GM23338 (cell line): ENCODE measurements at regions not wholly inside any gene's neighbourhood (a gene's known extent, or its start where the extent isn't known, plus 50 kb on each side); places are given as distances from the start of the nearest gene placed in this dataset.

ENCODE experiments used
- ATAC-seq: fragments of 200-7000 bp; cut with Tn5 transposase; 3 replicates; pipeline ENCODE4 v1.9.1; 2020
- DNase-seq: peaks from one replicate; pipeline ENCODE4 v3.0.0-alpha.2; 2015; ENCODE audit warnings: low spot score
- H2AFZ ChIP-seq: fragments of 200-600 bp; sonication (generic); 2 replicates; pipeline ENCODE4 v1.8.0; 2016; ENCODE audit warnings: antibody characterized with exemption, mild to moderate bottlenecking, moderate library complexity
- H3F3A ChIP-seq: fragments of 200-600 bp; sonication (generic); replicated peaks from 2 replicates; pipeline ENCODE4 v1.8.0; 2017; ENCODE audit warnings: antibody characterized with exemption, mixed run types, low read depth
- H3K27ac ChIP-seq: fragments of 200-600 bp; sonication (generic); 2 replicates; pipeline ENCODE4 v1.6.1; 2016; ENCODE audit warnings: low read depth
- H3K27me3 ChIP-seq: fragments of 200-600 bp; sonication (generic); 2 replicates; pipeline ENCODE4 v1.8.0; 2016; ENCODE audit warnings: mild to moderate bottlenecking, mixed run types, moderate library complexity; ENCODE audit not compliant: insufficient read depth
- H3K36me3 ChIP-seq: fragments of 200-600 bp; sonication (generic); 2 replicates; pipeline ENCODE4 v1.8.0; 2016; ENCODE audit warnings: mild to moderate bottlenecking; ENCODE audit not compliant: insufficient read depth
- H3K4me1 ChIP-seq: fragments of 200-600 bp; sonication (generic); 2 replicates; pipeline ENCODE4 v1.8.0; 2016; ENCODE audit warnings: mild to moderate bottlenecking, moderate library complexity; ENCODE audit not compliant: insufficient read depth
- H3K4me2 ChIP-seq: fragments of 200-600 bp; sonication (generic); 2 replicates; pipeline ENCODE4 v1.7.1; 2017; ENCODE audit warnings: mixed run types
- H3K4me3 ChIP-seq: fragments of 200-600 bp; sonication (generic); 2 replicates; pipeline ENCODE4 v1.6.1; 2016; ENCODE audit warnings: mixed run types
- H3K79me2 ChIP-seq: fragments of 200-600 bp; sonication (generic); replicated peaks from 2 replicates; pipeline ENCODE4 v1.8.0; 2017; ENCODE audit warnings: mild to moderate bottlenecking; ENCODE audit not compliant: insufficient read depth
- H3K9me2 ChIP-seq: fragments of 200-600 bp; sonication (generic); 2 replicates; pipeline ENCODE4 v1.8.0; 2017; ENCODE audit not compliant: insufficient read depth
- H4K20me1 ChIP-seq: fragments of 200-600 bp; sonication (generic); replicated peaks from 2 replicates; pipeline ENCODE4 v1.8.0; 2017; ENCODE audit warnings: mild to moderate bottlenecking; ENCODE audit not compliant: insufficient read depth
- H3K27ac Mint-ChIP-seq: 2 replicates; pipeline ENCODE4 v1.8.0; 2020; ENCODE audit warnings: inconsistent platforms, mild to moderate bottlenecking, moderate library complexity, mixed read lengths
- H3K27me3 Mint-ChIP-seq: 3 replicates; pipeline ENCODE4 v1.8.0; 2022; ENCODE audit warnings: low read depth, mild to moderate bottlenecking, moderate library complexity, mixed read lengths, inconsistent platforms; ENCODE audit not compliant: insufficient read depth, poor library complexity
- H3K36me3 Mint-ChIP-seq: 3 replicates; pipeline ENCODE4 v1.8.0; 2021; ENCODE audit warnings: low read depth, mild to moderate bottlenecking, inconsistent platforms, moderate library complexity, mixed read lengths
- H3K4me1 Mint-ChIP-seq: 3 replicates; pipeline ENCODE4 v1.8.0; 2020; ENCODE audit warnings: mild to moderate bottlenecking, inconsistent platforms, mixed read lengths
- H3K4me3 Mint-ChIP-seq: 3 replicates; pipeline ENCODE4 v1.8.0; 2021; ENCODE audit warnings: moderate library complexity, mild to moderate bottlenecking, inconsistent platforms, mixed read lengths
- H3K9me3 Mint-ChIP-seq: 3 replicates; pipeline ENCODE4 v1.8.0; 2020; ENCODE audit warnings: moderate library complexity, mild to moderate bottlenecking, inconsistent platforms, mixed read lengths
- CREB1 ChIP-seq: fragments of 250-450 bp; sonication (Bioruptor Pico); IDR thresholded peaks from 2 replicates; pipeline ENCODE4 v1.5.0; 2020; ENCODE audit warnings: low read depth, mild to moderate bottlenecking, moderate library complexity
- EZH2 ChIP-seq: fragments of 200-600 bp; sonication (generic); IDR thresholded peaks from one replicate; pipeline ENCODE4 v1.8.0; 2017; ENCODE audit warnings: antibody characterized with exemption, mild to moderate bottlenecking, low read depth; ENCODE audit not compliant: unreplicated experiment
- EZH2phosphoT487 ChIP-seq: fragments of 200-600 bp; sonication (generic); IDR thresholded peaks from one replicate; pipeline ENCODE4 v1.8.1; 2018; ENCODE audit warnings: antibody characterized with exemption; ENCODE audit not compliant: unreplicated experiment
- JUNB ChIP-seq: IDR thresholded peaks from one replicate; pipeline ENCODE4 v1.6.1; 2016; ENCODE audit warnings: antibody characterized with exemption; ENCODE audit not compliant: unreplicated experiment
- NANOG ChIP-seq: IDR thresholded peaks from 2 replicates; pipeline ENCODE4 v1.6.1; 2016; ENCODE audit warnings: antibody characterized with exemption, borderline replicate concordance
- POLR2AphosphoS5 ChIP-seq: IDR thresholded peaks from 2 replicates; pipeline ENCODE4 v1.6.1; 2016; ENCODE audit warnings: antibody characterized with exemption, low read depth
- STAT1 ChIP-seq: IDR thresholded peaks from one replicate; pipeline ENCODE4 v1.6.1; 2016; ENCODE audit warnings: antibody characterized with exemption; ENCODE audit not compliant: unreplicated experiment
- ZNF114 ChIP-seq: fragments of 250-450 bp; sonication (Bioruptor Pico); IDR thresholded peaks from 2 replicates; pipeline ENCODE4 v1.5.0; 2020; ENCODE audit warnings: mild to moderate bottlenecking, moderate library complexity
- TF ChIP-seq, protein P1 (sequence below), 2 experiments: fragments of 200-600 bp in 1 of 2; sonication (generic) in 1 of 2; conservative IDR thresholded peaks; 2 replicates each; pipeline versions ENCODE4 v1.5.1 to v1.6.1; 2016 to 2017; ENCODE audit warnings: antibody characterized with exemption in 2 of 2, low read depth in 2 of 2, mild to moderate bottlenecking in 2 of 2, moderate library complexity in 1 of 2
- TF ChIP-seq, protein P2 (sequence below): fragments of 250-450 bp; sonication (Bioruptor Pico); IDR thresholded peaks from 2 replicates; pipeline ENCODE4 v1.5.0; 2020; ENCODE audit warnings: mild to moderate bottlenecking, moderate library complexity

DNA sequence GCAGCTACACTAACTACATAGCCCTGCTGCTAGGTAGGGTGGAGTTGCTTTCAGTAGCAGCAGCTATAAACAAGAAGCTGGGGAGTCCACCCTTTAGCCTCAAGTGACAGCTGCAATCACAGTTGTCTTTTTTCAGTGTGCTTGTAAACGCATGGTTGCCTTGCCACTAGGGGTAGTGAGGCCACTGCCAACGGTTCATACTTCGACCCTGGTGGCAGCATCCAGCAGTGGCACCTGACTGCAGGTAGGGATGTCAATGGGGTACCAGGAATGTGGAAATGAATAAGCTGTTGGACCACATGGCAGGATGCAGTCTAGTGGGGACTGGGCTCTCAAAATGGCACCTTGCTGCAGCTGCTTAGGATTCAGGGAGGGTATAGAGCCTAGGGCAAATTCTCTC lies 367.2 kb downstream of the RASEF start:
- no peaks in the 10 kb centered on the region for H3K79me2 ChIP-seq
- no peak overlapping the region for H2AFZ ChIP-seq
- no peaks in the 10 kb centered on the region for H3K4me1 ChIP-seq
- DNase-seq, result peak; percentile 11
- Mint-ChIP-seq H3K27me3 (no peaks in the 10 kb centered on the region), H3K36me3 (peaks cover 3% of the 10 kb centered on the region; the same call in 1 of the 3 replicates), H3K27ac (no peak overlapping the region), H3K4me1 (no peaks in the 10 kb centered on the region; the same call in 2 of the 3 replicates), H3K4me3 (no peak overlapping the region), H3K9me3 (no peaks in the 10 kb centered on the region; the same call in 1 of the 3 replicates)
- no peak; the same call in 2 of the 3 replicates for ATAC-seq
- H3K27me3 ChIP-seq, result no peaks in the 10 kb centered on the region
- no peak overlapping the region for H3K27ac ChIP-seq
- H3K9me2 ChIP-seq, result no peaks in the 10 kb centered on the region
- TF ChIP-seq EZH2, result no peak
- TF ChIP-seq, protein P1, sequence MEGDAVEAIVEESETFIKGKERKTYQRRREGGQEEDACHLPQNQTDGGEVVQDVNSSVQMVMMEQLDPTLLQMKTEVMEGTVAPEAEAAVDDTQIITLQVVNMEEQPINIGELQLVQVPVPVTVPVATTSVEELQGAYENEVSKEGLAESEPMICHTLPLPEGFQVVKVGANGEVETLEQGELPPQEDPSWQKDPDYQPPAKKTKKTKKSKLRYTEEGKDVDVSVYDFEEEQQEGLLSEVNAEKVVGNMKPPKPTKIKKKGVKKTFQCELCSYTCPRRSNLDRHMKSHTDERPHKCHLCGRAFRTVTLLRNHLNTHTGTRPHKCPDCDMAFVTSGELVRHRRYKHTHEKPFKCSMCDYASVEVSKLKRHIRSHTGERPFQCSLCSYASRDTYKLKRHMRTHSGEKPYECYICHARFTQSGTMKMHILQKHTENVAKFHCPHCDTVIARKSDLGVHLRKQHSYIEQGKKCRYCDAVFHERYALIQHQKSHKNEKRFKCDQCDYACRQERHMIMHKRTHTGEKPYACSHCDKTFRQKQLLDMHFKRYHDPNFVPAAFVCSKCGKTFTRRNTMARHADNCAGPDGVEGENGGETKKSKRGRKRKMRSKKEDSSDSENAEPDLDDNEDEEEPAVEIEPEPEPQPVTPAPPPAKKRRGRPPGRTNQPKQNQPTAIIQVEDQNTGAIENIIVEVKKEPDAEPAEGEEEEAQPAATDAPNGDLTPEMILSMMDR (conservative IDR thresholded peaks at IDR 0.05; ENCODE audit: low read depth in 2 of 2), result peak in 1 of 2 experiments; percentile 15; a peak in 1 of 4 replicates
- H3F3A ChIP-seq, result no peaks in the 10 kb centered on the region
- H3K4me3 ChIP-seq, result no peak overlapping the region
- H3K36me3 ChIP-seq, result no peaks in the 10 kb centered on the region
- H3K4me2 ChIP-seq, result no peak overlapping the region
- H4K20me1 ChIP-seq, result no peaks in the 10 kb centered on the region

DNA sequence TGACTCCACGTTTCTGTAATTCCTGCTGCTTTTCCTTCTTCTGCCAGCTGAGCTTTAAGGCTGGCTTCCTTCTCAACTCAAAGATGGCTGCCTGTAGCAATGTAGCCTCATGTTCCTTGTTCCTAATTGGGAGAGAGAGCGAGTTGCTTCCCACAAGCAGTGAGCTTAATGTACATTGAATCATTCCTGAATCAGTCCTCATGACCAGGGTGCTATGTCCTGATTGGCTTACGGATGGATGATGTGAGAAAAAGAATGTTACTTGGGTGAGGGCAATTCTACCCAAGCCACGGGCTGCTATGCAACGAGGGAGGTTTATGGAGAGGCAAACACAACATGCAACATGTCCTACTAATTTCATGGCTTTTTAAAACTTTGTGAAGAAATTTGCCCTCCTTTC lies 356.2 kb downstream of the RASEF start:
- no peak overlapping the region for H3K4me3 Mint-ChIP-seq
- H2AFZ ChIP-seq, result peak overlapping the region; percentile 20; the same call in 1 of the 2 replicates
- no peak for TF ChIP-seq EZH2
- TF ChIP-seq ZNF114 (CRISPR knock-in tag), result no peak
- TF ChIP-seq CREB1, result no peak
- TF ChIP-seq NANOG, result no peak
- TF ChIP-seq, protein P2, sequence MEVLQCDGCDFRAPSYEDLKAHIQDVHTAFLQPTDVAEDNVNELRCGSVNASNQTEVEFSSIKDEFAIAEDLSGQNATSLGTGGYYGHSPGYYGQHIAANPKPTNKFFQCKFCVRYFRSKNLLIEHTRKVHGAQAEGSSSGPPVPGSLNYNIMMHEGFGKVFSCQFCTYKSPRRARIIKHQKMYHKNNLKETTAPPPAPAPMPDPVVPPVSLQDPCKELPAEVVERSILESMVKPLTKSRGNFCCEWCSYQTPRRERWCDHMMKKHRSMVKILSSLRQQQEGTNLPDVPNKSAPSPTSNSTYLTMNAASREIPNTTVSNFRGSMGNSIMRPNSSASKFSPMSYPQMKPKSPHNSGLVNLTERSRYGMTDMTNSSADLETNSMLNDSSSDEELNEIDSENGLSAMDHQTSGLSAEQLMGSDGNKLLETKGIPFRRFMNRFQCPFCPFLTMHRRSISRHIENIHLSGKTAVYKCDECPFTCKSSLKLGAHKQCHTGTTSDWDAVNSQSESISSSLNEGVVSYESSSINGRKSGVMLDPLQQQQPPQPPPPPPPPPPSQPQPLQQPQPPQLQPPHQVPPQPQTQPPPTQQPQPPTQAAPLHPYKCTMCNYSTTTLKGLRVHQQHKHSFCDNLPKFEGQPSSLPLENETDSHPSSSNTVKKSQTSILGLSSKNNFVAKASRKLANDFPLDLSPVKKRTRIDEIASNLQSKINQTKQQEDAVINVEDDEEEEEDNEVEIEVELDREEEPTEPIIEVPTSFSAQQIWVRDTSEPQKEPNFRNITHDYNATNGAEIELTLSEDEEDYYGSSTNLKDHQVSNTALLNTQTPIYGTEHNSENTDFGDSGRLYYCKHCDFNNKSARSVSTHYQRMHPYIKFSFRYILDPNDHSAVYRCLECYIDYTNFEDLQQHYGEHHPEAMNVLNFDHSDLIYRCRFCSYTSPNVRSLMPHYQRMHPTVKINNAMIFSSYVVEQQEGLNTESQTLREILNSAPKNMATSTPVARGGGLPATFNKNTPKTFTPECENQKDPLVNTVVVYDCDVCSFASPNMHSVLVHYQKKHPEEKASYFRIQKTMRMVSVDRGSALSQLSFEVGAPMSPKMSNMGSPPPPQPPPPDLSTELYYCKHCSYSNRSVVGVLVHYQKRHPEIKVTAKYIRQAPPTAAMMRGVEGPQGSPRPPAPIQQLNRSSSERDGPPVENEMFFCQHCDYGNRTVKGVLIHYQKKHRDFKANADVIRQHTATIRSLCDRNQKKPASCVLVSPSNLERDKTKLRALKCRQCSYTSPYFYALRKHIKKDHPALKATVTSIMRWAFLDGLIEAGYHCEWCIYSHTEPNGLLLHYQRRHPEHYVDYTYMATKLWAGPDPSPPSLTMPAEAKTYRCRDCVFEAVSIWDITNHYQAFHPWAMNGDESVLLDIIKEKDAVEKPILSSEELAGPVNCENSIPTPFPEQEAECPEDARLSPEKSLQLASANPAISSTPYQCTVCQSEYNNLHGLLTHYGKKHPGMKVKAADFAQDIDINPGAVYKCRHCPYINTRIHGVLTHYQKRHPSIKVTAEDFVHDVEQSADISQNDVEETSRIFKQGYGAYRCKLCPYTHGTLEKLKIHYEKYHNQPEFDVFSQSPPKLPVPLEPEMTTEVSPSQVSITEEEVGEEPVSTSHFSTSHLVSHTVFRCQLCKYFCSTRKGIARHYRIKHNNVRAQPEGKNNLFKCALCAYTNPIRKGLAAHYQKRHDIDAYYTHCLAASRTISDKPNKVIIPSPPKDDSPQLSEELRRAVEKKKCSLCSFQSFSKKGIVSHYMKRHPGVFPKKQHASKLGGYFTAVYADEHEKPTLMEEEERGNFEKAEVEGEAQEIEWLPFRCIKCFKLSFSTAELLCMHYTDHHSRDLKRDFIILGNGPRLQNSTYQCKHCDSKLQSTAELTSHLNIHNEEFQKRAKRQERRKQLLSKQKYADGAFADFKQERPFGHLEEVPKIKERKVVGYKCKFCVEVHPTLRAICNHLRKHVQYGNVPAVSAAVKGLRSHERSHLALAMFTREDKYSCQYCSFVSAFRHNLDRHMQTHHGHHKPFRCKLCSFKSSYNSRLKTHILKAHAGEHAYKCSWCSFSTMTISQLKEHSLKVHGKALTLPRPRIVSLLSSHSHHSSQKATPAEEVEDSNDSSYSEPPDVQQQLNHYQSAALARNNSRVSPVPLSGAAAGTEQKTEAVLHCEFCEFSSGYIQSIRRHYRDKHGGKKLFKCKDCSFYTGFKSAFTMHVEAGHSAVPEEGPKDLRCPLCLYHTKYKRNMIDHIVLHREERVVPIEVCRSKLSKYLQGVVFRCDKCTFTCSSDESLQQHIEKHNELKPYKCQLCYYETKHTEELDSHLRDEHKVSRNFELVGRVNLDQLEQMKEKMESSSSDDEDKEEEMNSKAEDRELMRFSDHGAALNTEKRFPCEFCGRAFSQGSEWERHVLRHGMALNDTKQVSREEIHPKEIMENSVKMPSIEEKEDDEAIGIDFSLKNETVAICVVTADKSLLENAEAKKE (CRISPR knock-in tag), result no peak
- TF ChIP-seq EZH2phosphoT487, result no peak
- no peak for TF ChIP-seq STAT1
- no peak for TF ChIP-seq JUNB
- TF ChIP-seq, protein P1 (conservative IDR thresholded peaks at IDR 0.05; ENCODE audit: low read depth in 2 of 2), result no peak
- TF ChIP-seq POLR2AphosphoS5, result no peak

More for the DNA sequence above, 356.2 kb downstream of the RASEF start:
- Histone ChIP-seq H4K20me1 (no peaks in the 10 kb centered on the region), H3K9me2 (peaks cover 3% of the 10 kb centered on the region; the same call in 1 of the 2 replicates), H3K4me3 (no peak overlapping the region), H3K79me2 (no peaks in the 10 kb centered on the region), H3F3A (no peaks in the 10 kb centered on the region), H3K4me2 (no peak overlapping the region), H3K4me1 (peaks cover 10% of the 10 kb centered on the region), H3K27me3 (no peaks in the 10 kb centered on the region), H3K27ac (no peak overlapping the region), H3K36me3 (no peaks in the 10 kb centered on the region)
- Mint-ChIP-seq H3K9me3 (no peaks in the 10 kb centered on the region; the same call in 2 of the 3 replicates), H3K36me3 (peaks cover 3% of the 10 kb centered on the region; the same call in 2 of the 3 replicates), H3K4me1 (peaks cover 13% of the 10 kb centered on the region), H3K27me3 (peaks cover 6% of the 10 kb centered on the region), H3K27ac (peak overlapping the region; percentile 26)
- DNase-seq (peak; percentile 21), ATAC-seq (peak; percentile 59)
